GM10266 (cell line): ENCODE measurements at regions not wholly inside any gene's neighbourhood (a gene's known extent, or its start where the extent isn't known, plus 50 kb on each side); places are given as distances from the start of the nearest gene placed in this dataset.

ENCODE experiments used
- DNase-seq: peaks from one replicate; pipeline ENCODE4 v3.0.0; 2012; ENCODE audit errors: extremely low spot score
- TF ChIP-seq, protein P1 (sequence below): IDR thresholded peaks from 2 replicates; pipeline ENCODE4 v1.5.1; 2012; ENCODE audit warnings: mild to moderate bottlenecking, low read depth; ENCODE audit not compliant: control insufficient read depth, insufficient read depth; ENCODE audit errors: missing control alignments

GRCh38 chr5:68147659-68148058, 67.9 kb upstream of the PIK3R1 start:
- DNase-seq, result no peak
- TF ChIP-seq, protein P1, sequence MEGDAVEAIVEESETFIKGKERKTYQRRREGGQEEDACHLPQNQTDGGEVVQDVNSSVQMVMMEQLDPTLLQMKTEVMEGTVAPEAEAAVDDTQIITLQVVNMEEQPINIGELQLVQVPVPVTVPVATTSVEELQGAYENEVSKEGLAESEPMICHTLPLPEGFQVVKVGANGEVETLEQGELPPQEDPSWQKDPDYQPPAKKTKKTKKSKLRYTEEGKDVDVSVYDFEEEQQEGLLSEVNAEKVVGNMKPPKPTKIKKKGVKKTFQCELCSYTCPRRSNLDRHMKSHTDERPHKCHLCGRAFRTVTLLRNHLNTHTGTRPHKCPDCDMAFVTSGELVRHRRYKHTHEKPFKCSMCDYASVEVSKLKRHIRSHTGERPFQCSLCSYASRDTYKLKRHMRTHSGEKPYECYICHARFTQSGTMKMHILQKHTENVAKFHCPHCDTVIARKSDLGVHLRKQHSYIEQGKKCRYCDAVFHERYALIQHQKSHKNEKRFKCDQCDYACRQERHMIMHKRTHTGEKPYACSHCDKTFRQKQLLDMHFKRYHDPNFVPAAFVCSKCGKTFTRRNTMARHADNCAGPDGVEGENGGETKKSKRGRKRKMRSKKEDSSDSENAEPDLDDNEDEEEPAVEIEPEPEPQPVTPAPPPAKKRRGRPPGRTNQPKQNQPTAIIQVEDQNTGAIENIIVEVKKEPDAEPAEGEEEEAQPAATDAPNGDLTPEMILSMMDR, result no peak

DNA sequence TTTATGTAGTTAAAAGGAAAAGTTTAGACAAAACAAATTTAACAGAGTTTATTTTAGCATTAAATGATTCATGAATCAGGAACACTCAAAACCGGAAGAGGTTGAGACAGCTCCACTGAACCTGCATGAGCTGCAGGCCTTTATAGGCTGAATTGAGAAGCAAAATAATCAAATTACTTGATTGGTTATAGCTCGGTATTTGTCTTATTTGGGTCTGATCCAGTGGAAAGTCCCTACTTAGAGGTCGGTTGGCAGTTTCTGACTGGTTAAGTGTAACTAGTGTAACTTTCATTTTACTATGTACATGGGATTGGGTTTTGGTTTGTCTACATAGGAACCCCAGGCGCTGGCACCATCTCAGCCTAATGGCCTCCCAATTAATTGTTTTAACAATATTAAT, 74.1 kb upstream of the PIK3R1 start:
- DNase-seq, result no peak
- TF ChIP-seq, protein P1, result no peak

GRCh38 chr5:68140763-68141162, 74.8 kb upstream of the PIK3R1 start:
- TF ChIP-seq, protein P1, result no peak

GRCh38 chr5:68139611-68140441, 75.7 kb upstream of the PIK3R1 start:
- DNase-seq, result no peak
- TF ChIP-seq, protein P1, result no peak

More at GRCh38 chr5:68140763-68141162, 74.8 kb upstream of the PIK3R1 start:
- no peak for DNase-seq

DNA sequence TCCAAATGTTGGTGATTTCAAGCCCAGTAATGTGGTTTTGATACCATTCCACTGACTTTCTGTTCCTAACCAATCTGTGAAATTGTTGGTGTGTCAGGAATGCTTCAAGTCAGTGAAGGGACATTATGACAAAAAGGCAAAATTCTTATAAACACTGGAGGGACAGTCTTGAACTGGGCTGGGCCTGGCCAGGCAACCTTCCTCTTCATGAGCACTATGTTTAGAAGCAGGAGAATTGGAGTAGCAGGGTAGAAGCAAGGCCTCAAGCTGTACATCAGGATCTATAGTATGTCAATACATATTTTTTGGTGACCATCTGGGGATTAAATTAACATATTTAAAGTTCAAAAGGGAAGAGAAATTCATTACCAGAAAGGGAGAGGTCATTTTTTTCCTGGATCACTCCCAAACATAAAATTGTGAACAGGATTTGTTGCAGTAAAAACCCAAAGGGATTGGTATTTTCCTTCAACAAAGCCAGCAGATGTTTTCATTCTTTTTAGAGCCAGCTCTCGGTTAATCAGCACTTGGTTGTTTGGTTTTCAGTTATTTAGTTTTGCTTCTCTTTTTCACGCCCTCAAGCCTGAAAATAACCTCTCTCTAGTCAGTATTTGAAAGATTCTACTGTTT, 77.9 kb upstream of the PIK3R1 start:
- DNase-seq, result no peak
- TF ChIP-seq, protein P1, result no peak

- no peak for DNase-seq
- TF ChIP-seq, protein P1, result no peak
Observed at GRCh38 chr5:68134669-68135313, 80.8 kb upstream of the PIK3R1 start.
